Fibroblast of lung (primary cell): ENCODE measurements at regions not wholly inside any gene's neighbourhood (a gene's known extent, or its start where the extent isn't known, plus 50 kb on each side); places are given as distances from the start of the nearest gene placed in this dataset.

Experiments used
- EZH2 ChIP-seq: IDR thresholded peaks from 2 replicates; pipeline ENCODE4 v1.5.1; 2012; ENCODE audit warnings: low read length, control low read depth, mild to moderate bottlenecking; ENCODE audit errors: missing control alignments
- TF ChIP-seq, protein P1 (sequence below), 2 donors: IDR thresholded peaks in 1 of 2; conservative IDR thresholded peaks in 1 of 2; 1 replicate in 1 of 2; 2 replicates in 1 of 2; pipeline ENCODE4 v1.5.1; 2011 to 2012; ENCODE audit warnings: low read length in 2 of 2, control low read depth in 1 of 2, inconsistent platforms in 1 of 2, low read depth in 1 of 2, mild to moderate bottlenecking in 1 of 2

DNA sequence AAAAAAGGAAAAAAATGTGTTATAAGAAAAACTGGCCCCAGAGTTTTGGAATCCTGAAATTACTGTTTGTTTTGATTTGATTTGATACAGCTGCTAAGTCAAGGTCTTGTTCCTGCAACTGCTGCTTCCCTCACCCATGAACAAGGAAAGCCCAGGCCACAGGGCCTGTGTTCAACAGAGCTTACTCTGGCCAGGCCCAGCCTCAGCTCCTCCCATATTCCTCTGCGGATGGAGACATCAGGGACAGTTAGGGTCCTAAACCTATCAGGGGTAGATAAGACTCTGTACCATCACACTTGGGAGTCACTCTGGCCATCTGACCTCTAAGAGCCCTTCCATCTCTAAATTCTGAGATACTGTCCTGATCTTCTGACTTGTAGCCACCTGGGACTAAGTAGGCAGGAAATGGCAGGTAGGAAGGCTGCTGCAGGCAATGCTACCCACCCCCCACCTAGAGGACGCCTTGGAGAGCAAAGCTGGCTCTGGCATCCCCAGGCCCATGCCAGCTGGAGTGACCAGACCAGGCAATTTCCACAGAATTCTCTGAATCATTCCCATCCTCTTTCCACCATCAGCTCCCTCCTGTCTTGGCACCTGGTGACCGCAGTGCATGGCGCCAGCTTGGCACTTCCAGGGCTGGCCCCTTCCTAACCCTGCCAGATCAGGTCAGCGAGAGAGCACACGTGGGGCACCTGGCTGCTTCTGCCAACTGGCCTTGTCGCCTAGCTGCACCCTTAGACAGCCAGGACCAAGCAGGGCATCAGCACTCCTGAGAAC is 58.0 kb upstream of the TMEM33 start:
- TF ChIP-seq, protein P1, sequence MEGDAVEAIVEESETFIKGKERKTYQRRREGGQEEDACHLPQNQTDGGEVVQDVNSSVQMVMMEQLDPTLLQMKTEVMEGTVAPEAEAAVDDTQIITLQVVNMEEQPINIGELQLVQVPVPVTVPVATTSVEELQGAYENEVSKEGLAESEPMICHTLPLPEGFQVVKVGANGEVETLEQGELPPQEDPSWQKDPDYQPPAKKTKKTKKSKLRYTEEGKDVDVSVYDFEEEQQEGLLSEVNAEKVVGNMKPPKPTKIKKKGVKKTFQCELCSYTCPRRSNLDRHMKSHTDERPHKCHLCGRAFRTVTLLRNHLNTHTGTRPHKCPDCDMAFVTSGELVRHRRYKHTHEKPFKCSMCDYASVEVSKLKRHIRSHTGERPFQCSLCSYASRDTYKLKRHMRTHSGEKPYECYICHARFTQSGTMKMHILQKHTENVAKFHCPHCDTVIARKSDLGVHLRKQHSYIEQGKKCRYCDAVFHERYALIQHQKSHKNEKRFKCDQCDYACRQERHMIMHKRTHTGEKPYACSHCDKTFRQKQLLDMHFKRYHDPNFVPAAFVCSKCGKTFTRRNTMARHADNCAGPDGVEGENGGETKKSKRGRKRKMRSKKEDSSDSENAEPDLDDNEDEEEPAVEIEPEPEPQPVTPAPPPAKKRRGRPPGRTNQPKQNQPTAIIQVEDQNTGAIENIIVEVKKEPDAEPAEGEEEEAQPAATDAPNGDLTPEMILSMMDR (conservative IDR thresholded peaks at IDR 0.05 in 1 of 2, IDR thresholded peaks at IDR 0.05 in 1 of 2; ENCODE audit: low read depth in 1 of 2, low read length in 2 of 2): no peak
- peak; percentile 59 for TF ChIP-seq EZH2
